ENCODE measurements at regions not wholly inside any gene's neighbourhood (a gene's known extent, or its start where the extent isn't known, plus 50 kb on each side); places are given as distances from the start of the nearest gene placed in this dataset.

DNA sequence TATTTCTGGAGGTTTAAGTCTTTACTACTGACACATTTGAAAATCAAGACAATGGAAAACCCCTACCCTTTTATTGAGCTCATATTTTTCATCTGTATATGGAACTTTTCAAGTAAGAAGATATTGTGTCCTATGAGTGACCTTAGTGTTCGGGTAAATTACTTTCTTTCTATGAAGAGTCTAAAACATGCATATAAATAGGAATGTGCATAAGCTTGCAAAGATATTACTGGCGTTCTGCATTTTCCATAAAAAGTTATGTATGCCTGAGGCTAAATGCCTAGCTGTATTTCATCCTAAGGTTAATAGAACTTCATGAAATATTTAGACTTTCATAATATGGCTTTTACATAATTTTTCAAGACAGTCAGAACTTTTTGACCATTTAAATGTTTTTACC lies 495.8 kb upstream of the ADAMTS5 start:
- TF ChIP-seq, protein P1, sequence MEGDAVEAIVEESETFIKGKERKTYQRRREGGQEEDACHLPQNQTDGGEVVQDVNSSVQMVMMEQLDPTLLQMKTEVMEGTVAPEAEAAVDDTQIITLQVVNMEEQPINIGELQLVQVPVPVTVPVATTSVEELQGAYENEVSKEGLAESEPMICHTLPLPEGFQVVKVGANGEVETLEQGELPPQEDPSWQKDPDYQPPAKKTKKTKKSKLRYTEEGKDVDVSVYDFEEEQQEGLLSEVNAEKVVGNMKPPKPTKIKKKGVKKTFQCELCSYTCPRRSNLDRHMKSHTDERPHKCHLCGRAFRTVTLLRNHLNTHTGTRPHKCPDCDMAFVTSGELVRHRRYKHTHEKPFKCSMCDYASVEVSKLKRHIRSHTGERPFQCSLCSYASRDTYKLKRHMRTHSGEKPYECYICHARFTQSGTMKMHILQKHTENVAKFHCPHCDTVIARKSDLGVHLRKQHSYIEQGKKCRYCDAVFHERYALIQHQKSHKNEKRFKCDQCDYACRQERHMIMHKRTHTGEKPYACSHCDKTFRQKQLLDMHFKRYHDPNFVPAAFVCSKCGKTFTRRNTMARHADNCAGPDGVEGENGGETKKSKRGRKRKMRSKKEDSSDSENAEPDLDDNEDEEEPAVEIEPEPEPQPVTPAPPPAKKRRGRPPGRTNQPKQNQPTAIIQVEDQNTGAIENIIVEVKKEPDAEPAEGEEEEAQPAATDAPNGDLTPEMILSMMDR (IDR thresholded peaks at IDR 0.05; ENCODE audit: low read depth, low read length) = no peak
- TF ChIP-seq POLR2A (IDR thresholded peaks at IDR 0.05; ENCODE audit: extremely low read depth, insufficient read length) (no peak), MYC (IDR thresholded peaks at IDR 0.05; ENCODE audit: low read depth, low read length) (no peak)

All from NB4 (cell line).